ENCODE measurements at regions not wholly inside any gene's neighbourhood (a gene's known extent, or its start where the extent isn't known, plus 50 kb on each side); places are given as distances from the start of the nearest gene placed in this dataset.
"Not testable (repeated sequence)": the region's sequence is repeated elsewhere in the genome, so short reads cannot be mapped to it uniquely, and the experiment has no call there.

GRCh38 chr13:32828711-32829110, 187.5 kb upstream of the KL start:
- no peak for DNase-seq (ENCODE audit: low spot score)
- in situ Hi-C loops (cut with HindIII; ENCODE audit: low sequenced_read_pairs), result no loop called here

- no peak for DNase-seq (ENCODE audit: low spot score)
- in situ Hi-C loops (cut with HindIII; ENCODE audit: low sequenced_read_pairs), result no loop called here
Observed at GRCh38 chr13:32829269-32829668, 187.0 kb upstream of the KL start.

- in situ Hi-C loops (cut with HindIII; ENCODE audit: low sequenced_read_pairs), result no loop called here
- DNase-seq (ENCODE audit: low spot score), result no peak
Observed at GRCh38 chr13:32829676-32830335, 186.4 kb upstream of the KL start.

GRCh38 chr13:32830336-32831031, 185.7 kb upstream of the KL start:
- in situ Hi-C loops (cut with HindIII; ENCODE audit: low sequenced_read_pairs), result no loop called here
- DNase-seq (ENCODE audit: low spot score), result no peak

GRCh38 chr13:32837307-32837972, 178.8 kb upstream of the KL start:
- DNase-seq (ENCODE audit: low spot score), result no peak
- in situ Hi-C loops (cut with HindIII; ENCODE audit: low sequenced_read_pairs), result no loop called here

- in situ Hi-C loops (cut with HindIII; ENCODE audit: low sequenced_read_pairs), result no loop called here
Observed at GRCh38 chr13:32837973-32838927, 178.0 kb upstream of the KL start.

GRCh38 chr13:32838945-32839344, 177.3 kb upstream of the KL start:
- no peak for DNase-seq (ENCODE audit: low spot score)
- in situ Hi-C loops (cut with HindIII; ENCODE audit: low sequenced_read_pairs), result no loop called here

More at GRCh38 chr13:32837973-32838927, 178.0 kb upstream of the KL start:
- DNase-seq (ENCODE audit: low spot score), result no peak

GRCh38 chr13:32840113-32840512, 176.1 kb upstream of the KL start:
- no peak for DNase-seq (ENCODE audit: low spot score)
- in situ Hi-C loops (cut with HindIII; ENCODE audit: low sequenced_read_pairs), result no loop called here

- no peak for DNase-seq (ENCODE audit: low spot score)
- in situ Hi-C loops (cut with HindIII; ENCODE audit: low sequenced_read_pairs), result no loop called here
Observed at GRCh38 chr13:32840989-32841713, 175.1 kb upstream of the KL start.

GRCh38 chr13:32845952-32846950, 170.0 kb upstream of the KL start:
- DNase-seq (ENCODE audit: low spot score), result no peak
- in situ Hi-C loops (cut with HindIII; ENCODE audit: low sequenced_read_pairs), result no loop called here

GRCh38 chr13:32847976-32848375, 168.2 kb upstream of the KL start:
- DNase-seq (ENCODE audit: low spot score); in situ Hi-C loops (cut with HindIII; ENCODE audit: low sequenced_read_pairs): not testable (repeated sequence)

- no peak for DNase-seq (ENCODE audit: low spot score)
- in situ Hi-C loops (cut with HindIII; ENCODE audit: low sequenced_read_pairs), result no loop called here
Observed at GRCh38 chr13:32849369-32849768, 166.9 kb upstream of the KL start.

GRCh38 chr13:32850316-32851052, 165.7 kb upstream of the KL start:
- in situ Hi-C loops (cut with HindIII; ENCODE audit: low sequenced_read_pairs), result no loop called here
- DNase-seq (ENCODE audit: low spot score), result no peak

- no peak for DNase-seq (ENCODE audit: low spot score)
Observed at GRCh38 chr13:32851083-32852069, 164.8 kb upstream of the KL start.

GRCh38 chr13:32852526-32852925, 163.7 kb upstream of the KL start:
- in situ Hi-C loops (cut with HindIII; ENCODE audit: low sequenced_read_pairs), result no loop called here
- no peak for DNase-seq (ENCODE audit: low spot score)

More at GRCh38 chr13:32851083-32852069, 164.8 kb upstream of the KL start:
- in situ Hi-C loops (cut with HindIII; ENCODE audit: low sequenced_read_pairs), result no loop called here

GRCh38 chr13:32857077-32857476, 159.1 kb upstream of the KL start:
- no peak for DNase-seq (ENCODE audit: low spot score)
- in situ Hi-C loops (cut with HindIII; ENCODE audit: low sequenced_read_pairs), result no loop called here

All from G401 (cell line).